Keratinocyte (primary cell): ENCODE measurements at regions not wholly inside any gene's neighbourhood (a gene's known extent, or its start where the extent isn't known, plus 50 kb on each side); places are given as distances from the start of the nearest gene placed in this dataset.

Experiments used
- DNase-seq: peaks from one replicate; pipeline ENCODE4 v3.0.0-alpha.2; 2011; ENCODE audit warnings: low read depth, missing footprints, low spot score
- FAIRE-seq: peaks from 2 replicates; lab custom pipeline; 2011; peaks lifted over from hg19 to GRCh38; lab: Jason Lieb, UNC
- H2AFZ ChIP-seq: 2 replicates; pipeline ENCODE4 v1.6.0; 2012; ENCODE audit warnings: low read length, control low read depth, inconsistent platforms; ENCODE audit not compliant: control insufficient read depth
- H3K27ac ChIP-seq: 2 replicates; pipeline ENCODE4 v1.5.1; 2011; ENCODE audit warnings: low read length; ENCODE audit not compliant: control insufficient read depth, insufficient read depth
- H3K27me3 ChIP-seq: 3 replicates; pipeline ENCODE4 v1.6.0; 2011; ENCODE audit warnings: low read length; ENCODE audit not compliant: control insufficient read depth, insufficient read depth; ENCODE audit errors: extremely low read depth
- H3K36me3 ChIP-seq, 2 experiments: 2 replicates in 1 of 2; 3 replicates in 1 of 2; pipeline ENCODE4 v1.5.1; 2011; ENCODE audit warnings: low read length in 2 of 2, mild to moderate bottlenecking in 1 of 2; ENCODE audit not compliant: control insufficient read depth in 2 of 2, insufficient read depth in 2 of 2; ENCODE audit errors: extremely low read depth in 1 of 2
- H3K4me1 ChIP-seq: 3 replicates; pipeline ENCODE4 v1.5.1; 2011; ENCODE audit warnings: low read length; ENCODE audit not compliant: control insufficient read depth, insufficient read depth; ENCODE audit errors: extremely low read depth
- H3K4me2 ChIP-seq: 3 replicates; pipeline ENCODE4 v1.6.0; 2011; ENCODE audit warnings: low read depth, low read length; ENCODE audit not compliant: control insufficient read depth, insufficient read depth; ENCODE audit errors: extremely low read depth
- H3K4me3 ChIP-seq, 3 experiments: fragments of 200-600 bp in 1 of 3; sonication (generic) in 1 of 3; 2 replicates in 2 of 3; 3 replicates in 1 of 3; pipeline ENCODE4 v1.5.1; 2011 to 2016; ENCODE audit warnings: low read length in 3 of 3, mild to moderate bottlenecking in 3 of 3, control low read depth in 2 of 3, inconsistent platforms in 1 of 3, low read depth in 1 of 3, mixed read lengths in 1 of 3, mixed run types in 1 of 3, moderate library complexity in 1 of 3; ENCODE audit not compliant: control insufficient read depth in 2 of 3, insufficient read depth in 2 of 3; ENCODE audit errors: extremely low read depth in 1 of 3
- H3K79me2 ChIP-seq: 2 replicates; pipeline ENCODE4 v1.6.0; 2012; ENCODE audit warnings: low read length; ENCODE audit not compliant: control insufficient read depth, insufficient read depth
- H3K9ac ChIP-seq: 3 replicates; pipeline ENCODE4 v1.6.0; 2011; ENCODE audit warnings: low read length; ENCODE audit not compliant: control insufficient read depth, insufficient read depth; ENCODE audit errors: extremely low read depth
- H3K9me1 ChIP-seq: 3 replicates; pipeline ENCODE4 v1.6.0; 2011; ENCODE audit warnings: low read length; ENCODE audit not compliant: control insufficient read depth, insufficient read depth; ENCODE audit errors: extremely low read depth
- H3K9me3 ChIP-seq: 2 replicates; pipeline ENCODE4 v1.5.1; 2012; ENCODE audit warnings: low read depth, low read length; ENCODE audit not compliant: control insufficient read depth
- H4K20me1 ChIP-seq: 3 replicates; pipeline ENCODE4 v1.6.0; 2011; ENCODE audit warnings: low read length; ENCODE audit not compliant: control insufficient read depth, insufficient read depth; ENCODE audit errors: extremely low read depth
- EZH2 ChIP-seq: IDR thresholded peaks from one replicate; pipeline ENCODE4 v1.6.1; 2012; ENCODE audit warnings: inconsistent platforms, mild to moderate bottlenecking, low read length, moderate library complexity
- dilution Hi-C: fragments of 300-500 bp; cut with MboI; formaldehyde crosslinking; loops from one replicate; pipeline ENCODE4 v1.7.0; 2020; ENCODE audit warnings: low sequenced_read_pairs; ENCODE audit not compliant: extremely low pct_ligation_motif_present
- TF ChIP-seq, protein P1 (sequence below), 3 experiments: IDR thresholded peaks in 1 of 3; conservative IDR thresholded peaks in 1 of 3; optimal IDR thresholded peaks in 1 of 3; 2 replicates in 2 of 3; 3 replicates in 1 of 3; pipeline versions ENCODE3 to v1.5.1; 2011; ENCODE audit warnings: low read length in 3 of 3, mild to moderate bottlenecking in 3 of 3, moderate library complexity in 2 of 3, control low read depth in 1 of 3, inconsistent platforms in 1 of 3; ENCODE audit not compliant: insufficient read depth in 2 of 3; ENCODE audit errors: extremely low read depth in 1 of 3

DNA sequence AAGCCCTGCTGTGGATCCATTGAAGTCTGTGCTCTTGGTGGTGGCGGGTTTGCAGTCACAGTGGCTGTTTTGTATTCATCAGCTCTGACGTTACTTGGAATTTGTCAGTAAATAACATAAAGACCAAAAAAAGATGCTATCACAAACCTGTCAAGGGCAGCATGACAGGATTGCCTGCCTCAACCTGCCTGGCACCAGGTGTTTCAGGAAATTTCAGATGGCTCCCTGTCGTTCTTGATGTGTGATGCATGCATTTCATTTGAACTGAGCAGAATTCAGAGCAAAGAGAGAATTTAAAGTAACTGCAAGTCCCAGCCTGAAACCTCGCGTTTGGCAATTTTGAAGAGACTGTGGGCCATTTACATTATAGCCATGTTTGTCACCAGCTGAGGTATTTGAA, 50.3 kb upstream of the EPC2 start:
- H3K9me1 ChIP-seq, result no peaks in the 10 kb centered on the region
- DNase-seq, result peak; percentile 95
- peak overlapping the region in 2 of 3 experiments; percentile 1 to 3 for H3K4me3 ChIP-seq
- peak overlapping the region; percentile 77 for H3K4me2 ChIP-seq
- FAIRE-seq, result peak; percentile 91
- H3K79me2 ChIP-seq, result no peaks in the 10 kb centered on the region
- H3K36me3 ChIP-seq, result no peaks in the 10 kb centered on the region
- TF ChIP-seq, protein P1, sequence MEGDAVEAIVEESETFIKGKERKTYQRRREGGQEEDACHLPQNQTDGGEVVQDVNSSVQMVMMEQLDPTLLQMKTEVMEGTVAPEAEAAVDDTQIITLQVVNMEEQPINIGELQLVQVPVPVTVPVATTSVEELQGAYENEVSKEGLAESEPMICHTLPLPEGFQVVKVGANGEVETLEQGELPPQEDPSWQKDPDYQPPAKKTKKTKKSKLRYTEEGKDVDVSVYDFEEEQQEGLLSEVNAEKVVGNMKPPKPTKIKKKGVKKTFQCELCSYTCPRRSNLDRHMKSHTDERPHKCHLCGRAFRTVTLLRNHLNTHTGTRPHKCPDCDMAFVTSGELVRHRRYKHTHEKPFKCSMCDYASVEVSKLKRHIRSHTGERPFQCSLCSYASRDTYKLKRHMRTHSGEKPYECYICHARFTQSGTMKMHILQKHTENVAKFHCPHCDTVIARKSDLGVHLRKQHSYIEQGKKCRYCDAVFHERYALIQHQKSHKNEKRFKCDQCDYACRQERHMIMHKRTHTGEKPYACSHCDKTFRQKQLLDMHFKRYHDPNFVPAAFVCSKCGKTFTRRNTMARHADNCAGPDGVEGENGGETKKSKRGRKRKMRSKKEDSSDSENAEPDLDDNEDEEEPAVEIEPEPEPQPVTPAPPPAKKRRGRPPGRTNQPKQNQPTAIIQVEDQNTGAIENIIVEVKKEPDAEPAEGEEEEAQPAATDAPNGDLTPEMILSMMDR (optimal IDR thresholded peaks at IDR 0.05 in 1 of 3, IDR thresholded peaks at IDR 0.05 in 1 of 3, conservative IDR thresholded peaks at IDR 0.05 in 1 of 3; ENCODE audit: extremely low read depth in 1 of 3, insufficient read depth in 2 of 3, low read length in 3 of 3), result no peak
- TF ChIP-seq EZH2, result no peak
- no peaks in the 10 kb centered on the region for H3K9me3 ChIP-seq
- H3K27ac ChIP-seq, result peak overlapping the region; percentile 80
- H3K27me3 ChIP-seq, result no peaks in the 10 kb centered on the region
- H3K4me1 ChIP-seq, result peaks cover 28% of the 10 kb centered on the region
- H2AFZ ChIP-seq, result no peak overlapping the region
- H3K9ac ChIP-seq, result no peak overlapping the region
- H4K20me1 ChIP-seq, result no peaks in the 10 kb centered on the region
- dilution Hi-C loops, result no loop called here
